Astrocyte (in vitro differentiated cells and primary cell): ENCODE measurements at regions not wholly inside any gene's neighbourhood (a gene's known extent, or its start where the extent isn't known, plus 50 kb on each side); places are given as distances from the start of the nearest gene placed in this dataset.

Experiments used
- DNase-seq: peaks from one replicate; pipeline ENCODE4 v3.0.0-alpha.2; 2010; ENCODE audit warnings: low read depth
- FAIRE-seq: peaks from 2 replicates; lab custom pipeline; 2011; peaks lifted over from hg19 to GRCh38; lab: Jason Lieb, UNC
- H2AFZ ChIP-seq: 2 replicates; pipeline ENCODE4 v1.6.0; 2012; ENCODE audit warnings: low read depth, low read length, inconsistent platforms
- H3K27ac ChIP-seq: 2 replicates; pipeline ENCODE4 v1.5.1; 2011; ENCODE audit warnings: low read depth, low read length, inconsistent platforms
- H3K27me3 ChIP-seq: 2 replicates; pipeline ENCODE4 v1.6.0; 2011; ENCODE audit warnings: low read length, inconsistent platforms; ENCODE audit not compliant: insufficient read depth
- H3K36me3 ChIP-seq: 2 replicates; pipeline ENCODE4 v1.5.1; 2011; ENCODE audit warnings: low read length, inconsistent platforms; ENCODE audit not compliant: insufficient read depth
- H3K4me1 ChIP-seq: 2 replicates; pipeline ENCODE4 v1.5.1; 2011; ENCODE audit warnings: low read length, inconsistent platforms; ENCODE audit not compliant: insufficient read depth
- H3K4me2 ChIP-seq: 2 replicates; pipeline ENCODE4 v1.6.0; 2012; ENCODE audit warnings: low read length, inconsistent platforms
- H3K4me3 ChIP-seq: 2 replicates; pipeline ENCODE4 v1.5.1; 2011; ENCODE audit warnings: low read depth, mild to moderate bottlenecking, low read length, inconsistent platforms; ENCODE audit not compliant: insufficient read depth
- H3K79me2 ChIP-seq: 2 replicates; pipeline ENCODE4 v1.6.0; 2012; ENCODE audit warnings: mild to moderate bottlenecking, low read length, inconsistent platforms; ENCODE audit not compliant: insufficient read depth
- H3K9ac ChIP-seq: 2 replicates; pipeline ENCODE4 v1.6.0; 2012; ENCODE audit warnings: mild to moderate bottlenecking, low read length, inconsistent platforms
- H3K9me3 ChIP-seq: 2 replicates; pipeline ENCODE4 v1.5.1; 2012; ENCODE audit warnings: low read depth, mild to moderate bottlenecking, low read length, inconsistent platforms; ENCODE audit not compliant: insufficient read depth
- H4K20me1 ChIP-seq: 2 replicates; pipeline ENCODE4 v1.6.0; 2012; ENCODE audit warnings: low read length, inconsistent platforms; ENCODE audit not compliant: insufficient read depth
- H3K27ac Mint-ChIP-seq: one replicate; pipeline ENCODE4 v1.8.0; 2021; ENCODE audit warnings: mild to moderate bottlenecking, mixed read lengths; ENCODE audit not compliant: unreplicated experiment
- H3K27me3 Mint-ChIP-seq: one replicate; pipeline ENCODE4 v1.8.0; 2021; ENCODE audit warnings: low read depth, mixed read lengths; ENCODE audit not compliant: unreplicated experiment
- H3K36me3 Mint-ChIP-seq: one replicate; pipeline ENCODE4 v1.8.0; 2021; ENCODE audit warnings: low read depth, mixed read lengths; ENCODE audit not compliant: unreplicated experiment
- H3K4me1 Mint-ChIP-seq: one replicate; pipeline ENCODE4 v1.8.0; 2021; ENCODE audit warnings: low read depth, mixed read lengths; ENCODE audit not compliant: unreplicated experiment
- H3K4me3 Mint-ChIP-seq: one replicate; pipeline ENCODE4 v1.8.0; 2021; ENCODE audit warnings: mild to moderate bottlenecking, moderate library complexity, mixed read lengths; ENCODE audit not compliant: unreplicated experiment
- H3K9me3 Mint-ChIP-seq: one replicate; pipeline ENCODE4 v1.8.0; 2021; ENCODE audit warnings: mild to moderate bottlenecking, mixed read lengths; ENCODE audit not compliant: unreplicated experiment
- CTCF ChIP-seq: IDR thresholded peaks from 2 replicates; pipeline ENCODE4 v1.5.1; 2011; ENCODE audit warnings: low read depth, mild to moderate bottlenecking, inconsistent platforms, low read length, moderate library complexity; ENCODE audit not compliant: insufficient read depth
- EZH2 ChIP-seq: IDR thresholded peaks from 2 replicates; pipeline ENCODE4 v1.6.1; 2012; ENCODE audit warnings: mild to moderate bottlenecking, low read length, inconsistent platforms; ENCODE audit not compliant: insufficient read depth

- Mint-ChIP-seq H3K27ac (no peak overlapping the region), H3K4me1 (peaks cover 8% of the 10 kb centered on the region), H3K36me3 (no peaks in the 10 kb centered on the region), H3K4me3 (no peak overlapping the region), H3K27me3 (peaks cover 9% of the 10 kb centered on the region), H3K9me3 (peaks cover 2% of the 10 kb centered on the region)
- Histone ChIP-seq H3K27me3 (peaks cover 11% of the 10 kb centered on the region), H3K4me1 (peaks cover 2% of the 10 kb centered on the region), H3K79me2 (no peaks in the 10 kb centered on the region), H3K4me2 (no peak overlapping the region), H3K4me3 (no peak overlapping the region), H2AFZ (no peak overlapping the region), H3K27ac (no peak overlapping the region), H3K9ac (no peak overlapping the region), H4K20me1 (no peaks in the 10 kb centered on the region), H3K36me3 (no peaks in the 10 kb centered on the region), H3K9me3 (no peaks in the 10 kb centered on the region)
- no peak for FAIRE-seq
- TF ChIP-seq EZH2 (no peak), CTCF (no peak)
- no peak for DNase-seq
These were observed 59.5 kb upstream of the CCDC160 start for GRCh38 chrX:134177527-134177926.

GRCh38 chrX:134180601-134181274 is 56.2 kb upstream of the CCDC160 start:
- no peak for DNase-seq

More at GRCh38 chrX:134180601-134181274, 56.2 kb upstream of the CCDC160 start:
- H3K9me3 ChIP-seq = no peaks in the 10 kb centered on the region
- TF ChIP-seq EZH2 = no peak
- TF ChIP-seq CTCF = no peak
- H3K9ac ChIP-seq = no peak overlapping the region
- no peak overlapping the region for H3K4me3 ChIP-seq
- no peak for FAIRE-seq
- H3K4me3 Mint-ChIP-seq = no peak overlapping the region
- H3K4me2 ChIP-seq = no peak overlapping the region
- no peaks in the 10 kb centered on the region for H3K36me3 Mint-ChIP-seq
- H3K9me3 Mint-ChIP-seq = no peaks in the 10 kb centered on the region
- no peaks in the 10 kb centered on the region for H3K4me1 ChIP-seq
- H3K36me3 ChIP-seq = no peaks in the 10 kb centered on the region
- peaks cover 8% of the 10 kb centered on the region for H3K4me1 Mint-ChIP-seq
- no peaks in the 10 kb centered on the region for H3K27me3 Mint-ChIP-seq
- no peak overlapping the region for H3K27ac Mint-ChIP-seq
- no peaks in the 10 kb centered on the region for H4K20me1 ChIP-seq
- no peaks in the 10 kb centered on the region for H3K27me3 ChIP-seq
- H3K27ac ChIP-seq = no peak overlapping the region
- no peak overlapping the region for H2AFZ ChIP-seq
- no peaks in the 10 kb centered on the region for H3K79me2 ChIP-seq
